MCF 10A (cell line): ENCODE measurements at regions not wholly inside any gene's neighbourhood (a gene's known extent, or its start where the extent isn't known, plus 50 kb on each side); places are given as distances from the start of the nearest gene placed in this dataset.

Experiments
- BruUV-seq: library from RNA; stranded (reverse); fragments of 400-500 nt; replicated peaks from 2 replicates; lab custom pipeline; 2021; lab: Mats Ljungman, UMichigan
- CTCF ChIA-PET: fragments of 300-600 bp; sonication (Branson Sonifier 250); formaldehyde crosslinking; extraction: SDS; loops from one replicate; lab custom pipeline; 2021; ENCODE audit warnings: antibody characterized with exemption, inconsistent platforms; lab: Yijun Ruan, JAX
- POLR2A ChIA-PET: fragments of 300-600, 350-650 bp; sonication (Branson Sonifier 250); formaldehyde crosslinking; extraction: SDS; loops from one replicate; lab custom pipeline; 2020; ENCODE audit warnings: antibody characterized with exemption, inconsistent platforms; lab: Yijun Ruan, JAX
- DNase-seq: peaks from one replicate; pipeline ENCODE4 v3.0.0-alpha.2; 2018; ENCODE audit not compliant: unreplicated experiment
- H3K27ac Mint-ChIP-seq: one replicate; pipeline ENCODE4 v1.8.0; 2022; ENCODE audit warnings: mild to moderate bottlenecking, low read depth, mixed read lengths; ENCODE audit not compliant: unreplicated experiment
- H3K27me3 Mint-ChIP-seq: one replicate; pipeline ENCODE4 v1.8.0; 2022; ENCODE audit warnings: mixed read lengths; ENCODE audit not compliant: insufficient read depth, unreplicated experiment
- H3K36me3 Mint-ChIP-seq: one replicate; pipeline ENCODE4 v1.8.0; 2022; ENCODE audit warnings: mild to moderate bottlenecking, moderate library complexity, mixed read lengths; ENCODE audit not compliant: insufficient read depth, unreplicated experiment
- H3K4me1 Mint-ChIP-seq: one replicate; pipeline ENCODE4 v1.8.0; 2022; ENCODE audit warnings: mixed read lengths; ENCODE audit not compliant: insufficient read depth, unreplicated experiment
- H3K4me3 Mint-ChIP-seq: one replicate; pipeline ENCODE4 v1.8.0; 2022; ENCODE audit warnings: mild to moderate bottlenecking, moderate library complexity, mixed read lengths; ENCODE audit not compliant: unreplicated experiment
- H3K9me3 Mint-ChIP-seq: one replicate; pipeline ENCODE4 v1.8.0; 2022; ENCODE audit warnings: mixed read lengths; ENCODE audit not compliant: unreplicated experiment
- intact Hi-C: fragments of 100-400 bp; cut with micrococcal nuclease; formaldehyde crosslinking; loops from 2 replicates; pipeline ENCODE4 v1.14.1; 2022
- TF ChIP-seq, protein P1 (sequence below): fragments of 200-600 bp; IDR thresholded peaks from one replicate; pipeline ENCODE4 v1.8.0; 2022; ENCODE audit warnings: antibody characterized with exemption, mild to moderate bottlenecking; ENCODE audit not compliant: unreplicated experiment

DNA sequence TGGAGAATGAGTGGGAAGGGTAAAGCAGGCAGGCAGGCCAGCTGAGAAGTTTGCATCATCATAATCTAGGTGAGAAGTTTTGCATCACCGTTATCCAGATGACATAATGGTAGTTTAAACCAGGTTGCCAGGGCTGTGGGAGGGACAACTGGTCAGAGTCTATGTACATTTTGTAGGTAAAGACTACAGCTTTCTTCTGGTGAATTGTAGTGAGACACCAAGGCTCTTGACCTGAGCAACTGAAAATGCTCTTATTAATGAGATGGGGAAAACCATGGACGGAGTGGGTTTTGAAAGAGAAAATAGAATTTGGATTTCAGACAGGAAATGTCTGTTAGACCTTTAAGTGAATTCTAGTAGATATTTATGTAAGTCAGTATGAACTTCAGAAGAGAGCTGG, 76.0 kb upstream of the VEGFC start:
- no TSS peak for BruUV-seq
- Mint-ChIP-seq H3K36me3 (no peaks in the 10 kb centered on the region), H3K27me3 (no peaks in the 10 kb centered on the region), H3K27ac (no peak overlapping the region), H3K4me3 (no peak overlapping the region), H3K9me3 (peaks cover 15% of the 10 kb centered on the region), H3K4me1 (no peaks in the 10 kb centered on the region)
- ChIA-PET CTCF (no interaction called here), POLR2A (no interaction called here)
- TF ChIP-seq, protein P1, sequence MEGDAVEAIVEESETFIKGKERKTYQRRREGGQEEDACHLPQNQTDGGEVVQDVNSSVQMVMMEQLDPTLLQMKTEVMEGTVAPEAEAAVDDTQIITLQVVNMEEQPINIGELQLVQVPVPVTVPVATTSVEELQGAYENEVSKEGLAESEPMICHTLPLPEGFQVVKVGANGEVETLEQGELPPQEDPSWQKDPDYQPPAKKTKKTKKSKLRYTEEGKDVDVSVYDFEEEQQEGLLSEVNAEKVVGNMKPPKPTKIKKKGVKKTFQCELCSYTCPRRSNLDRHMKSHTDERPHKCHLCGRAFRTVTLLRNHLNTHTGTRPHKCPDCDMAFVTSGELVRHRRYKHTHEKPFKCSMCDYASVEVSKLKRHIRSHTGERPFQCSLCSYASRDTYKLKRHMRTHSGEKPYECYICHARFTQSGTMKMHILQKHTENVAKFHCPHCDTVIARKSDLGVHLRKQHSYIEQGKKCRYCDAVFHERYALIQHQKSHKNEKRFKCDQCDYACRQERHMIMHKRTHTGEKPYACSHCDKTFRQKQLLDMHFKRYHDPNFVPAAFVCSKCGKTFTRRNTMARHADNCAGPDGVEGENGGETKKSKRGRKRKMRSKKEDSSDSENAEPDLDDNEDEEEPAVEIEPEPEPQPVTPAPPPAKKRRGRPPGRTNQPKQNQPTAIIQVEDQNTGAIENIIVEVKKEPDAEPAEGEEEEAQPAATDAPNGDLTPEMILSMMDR = no peak
- DNase-seq = no peak
- intact Hi-C loops = no loop called here

DNA sequence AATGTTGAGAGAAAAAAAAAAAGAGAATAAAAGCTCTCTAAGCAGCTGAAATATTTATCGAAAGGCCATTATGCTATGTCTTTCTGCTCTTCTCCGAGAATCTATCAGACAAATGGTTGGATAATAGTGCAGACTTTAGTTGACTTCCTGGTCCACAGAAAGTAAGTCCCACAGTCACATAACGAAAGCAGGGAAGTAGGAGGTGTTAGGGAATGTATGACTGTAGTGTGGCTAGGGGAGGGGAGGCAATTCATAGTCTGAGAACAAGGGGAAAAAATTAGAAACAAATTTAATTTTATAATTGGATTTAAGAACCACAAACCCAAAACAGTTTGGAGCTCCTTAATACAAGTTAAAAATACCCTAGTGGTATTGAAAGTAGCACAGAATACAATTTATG, 79.7 kb upstream of the VEGFC start:
- POLR2A ChIA-PET = no interaction called here
- Mint-ChIP-seq H3K4me3 (no peak overlapping the region), H3K4me1 (no peaks in the 10 kb centered on the region), H3K27ac (no peak overlapping the region), H3K9me3 (peaks cover 23% of the 10 kb centered on the region), H3K36me3 (peaks cover 6% of the 10 kb centered on the region), H3K27me3 (no peaks in the 10 kb centered on the region)
- TF ChIP-seq, protein P1 = no peak
- no peak for DNase-seq
- BruUV-seq = no TSS peak
- intact Hi-C loops = no loop called here
- CTCF ChIA-PET = interaction anchor here (0.6 to 0.7 kb wide), 3 partner anchors 53 to 224 kb away, joined by 3 to 5 read pairs (median 3); no protein-coding TSS in a partner anchor

DNA sequence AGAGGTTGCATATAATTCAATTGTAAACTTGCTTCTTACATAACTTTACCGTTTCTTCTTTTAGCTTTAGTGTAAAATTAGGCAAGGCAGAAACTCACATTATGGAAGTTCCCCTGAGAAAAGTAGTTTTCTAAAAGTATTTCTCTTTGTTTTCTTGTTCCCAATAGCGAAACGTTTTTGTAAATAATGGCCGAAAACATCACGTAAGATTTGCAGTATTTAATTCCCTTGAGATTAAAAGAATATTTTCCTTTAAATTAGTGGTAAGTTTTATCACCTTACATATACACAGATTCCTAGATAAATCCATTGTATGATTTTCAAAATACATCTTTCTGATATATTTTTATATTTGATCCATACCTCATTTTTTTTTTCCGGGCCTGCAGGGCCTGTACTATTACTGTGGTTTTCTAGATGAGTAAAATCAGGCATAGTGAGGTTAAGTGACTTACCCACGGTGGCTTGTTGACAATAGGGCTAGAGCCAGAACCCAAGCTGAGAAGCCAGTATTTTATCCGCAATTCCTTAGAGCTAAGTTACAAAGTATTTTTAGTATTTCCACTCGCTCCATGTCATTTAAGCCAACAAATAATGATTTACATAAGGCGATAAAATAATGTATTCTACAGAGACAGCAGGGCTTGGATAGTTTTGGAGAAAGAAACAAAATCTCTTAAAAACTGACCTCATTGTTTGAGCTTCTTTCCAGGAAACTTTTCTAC, 82.2 kb upstream of the VEGFC start:
- Mint-ChIP-seq H3K9me3 (peaks cover 21% of the 10 kb centered on the region), H3K4me1 (no peaks in the 10 kb centered on the region), H3K36me3 (peaks cover 6% of the 10 kb centered on the region), H3K27me3 (no peaks in the 10 kb centered on the region), H3K4me3 (no peak overlapping the region), H3K27ac (no peak overlapping the region)
- no TSS peak for BruUV-seq
- ChIA-PET CTCF (no interaction called here), POLR2A (no interaction called here)
- TF ChIP-seq, protein P1 = no peak
- intact Hi-C loops = no loop called here
- DNase-seq = no peak

DNA sequence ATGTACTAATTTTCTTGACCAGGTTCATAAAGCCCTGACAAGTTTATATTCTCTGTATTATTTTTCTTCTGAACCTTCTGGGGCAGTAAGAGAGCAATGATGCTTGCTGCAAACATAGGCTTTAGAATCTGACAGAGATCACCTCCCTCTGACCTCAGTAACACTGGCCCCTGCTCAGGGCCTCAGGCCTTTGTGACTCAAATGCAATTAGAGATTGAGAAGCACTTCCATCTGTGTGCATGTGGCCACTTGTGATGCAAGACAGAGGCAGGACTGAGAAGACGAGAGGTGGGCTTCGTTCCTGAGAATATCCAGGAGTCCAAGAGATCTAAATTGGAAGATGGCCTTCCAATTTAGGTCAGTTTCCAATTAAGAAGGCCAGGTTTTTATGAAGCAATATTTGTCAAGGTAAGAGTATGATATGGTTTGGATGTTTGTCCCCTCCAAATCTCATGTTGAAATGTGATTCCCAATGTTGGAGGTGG, 82.8 kb upstream of the VEGFC start:
- DNase-seq = peak; percentile 11
- no peak overlapping the region for H3K27ac Mint-ChIP-seq
- peaks cover 16% of the 10 kb centered on the region for H3K9me3 Mint-ChIP-seq
- H3K4me1 Mint-ChIP-seq = no peaks in the 10 kb centered on the region
- TF ChIP-seq, protein P1 = no peak
- intact Hi-C loops = no loop called here
- H3K36me3 Mint-ChIP-seq = peaks cover 6% of the 10 kb centered on the region
- BruUV-seq = no TSS peak
- no peak overlapping the region for H3K4me3 Mint-ChIP-seq
- ChIA-PET POLR2A (no interaction called here), CTCF (no interaction called here)
- H3K27me3 Mint-ChIP-seq = no peaks in the 10 kb centered on the region
